HEK293T (cell line): ENCODE measurements at regions not wholly inside any gene's neighbourhood (a gene's known extent, or its start where the extent isn't known, plus 50 kb on each side); places are given as distances from the start of the nearest gene placed in this dataset.

ENCODE experiments used
- ARNT ChIP-seq: fragments of 450-650 bp; IDR thresholded peaks from 2 replicates; pipeline ENCODE4 v1.6.1; 2017; ENCODE audit warnings: mild to moderate bottlenecking
- BHLHE40 ChIP-seq: fragments of 450-650 bp; IDR thresholded peaks from 2 replicates; pipeline ENCODE4 v1.6.1; 2016; ENCODE audit warnings: mild to moderate bottlenecking, moderate library complexity, borderline replicate concordance
- CTBP1 ChIP-seq: fragments of 450-650 bp; IDR thresholded peaks from 2 replicates; pipeline ENCODE4 v1.6.1; 2016; ENCODE audit warnings: borderline replicate concordance
- FOXM1 ChIP-seq: fragments of 450-650 bp; IDR thresholded peaks from 2 replicates; pipeline ENCODE4 v1.6.1; 2017; ENCODE audit warnings: mild to moderate bottlenecking, borderline replicate concordance
- HDGF ChIP-seq: fragments of 450-650 bp; IDR thresholded peaks from 2 replicates; pipeline ENCODE4 v1.6.1; 2017; ENCODE audit warnings: antibody characterized with exemption, borderline replicate concordance
- NFRKB ChIP-seq: fragments of 450-650 bp; IDR thresholded peaks from 2 replicates; pipeline ENCODE4 v1.6.1; 2016; ENCODE audit warnings: mild to moderate bottlenecking, moderate library complexity
- SP1 ChIP-seq: fragments of 450-650 bp; IDR thresholded peaks from 2 replicates; pipeline ENCODE4 v1.6.1; 2017

DNA sequence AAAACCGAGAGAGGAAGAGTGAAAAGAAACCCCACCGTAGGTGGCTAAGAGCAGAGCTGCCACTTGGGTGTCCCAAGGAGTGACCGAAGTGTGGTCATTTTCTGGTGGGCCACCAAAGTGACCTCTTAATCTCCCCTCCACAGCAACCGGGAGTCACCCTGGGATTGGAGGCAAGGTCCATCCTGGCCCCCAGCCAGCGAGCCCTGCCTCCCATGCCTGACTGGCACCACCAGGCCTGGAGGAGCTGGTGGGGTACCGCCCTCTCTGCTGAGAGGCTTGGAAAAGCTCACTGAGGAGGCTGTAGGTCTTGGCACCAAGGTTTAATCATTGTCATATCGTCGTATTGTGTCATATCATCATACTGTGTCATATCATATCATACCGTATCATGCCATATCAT, 74.0 kb upstream of the TRPM1 start:
- no peak for TF ChIP-seq FOXM1
- no peak for TF ChIP-seq BHLHE40
- TF ChIP-seq NFRKB, result no peak
- no peak for TF ChIP-seq CTBP1
- no peak for TF ChIP-seq HDGF
- no peak for TF ChIP-seq ARNT
- no peak for TF ChIP-seq SP1
